MCF 10A (cell line): ENCODE measurements at regions not wholly inside any gene's neighbourhood (a gene's known extent, or its start where the extent isn't known, plus 50 kb on each side); places are given as distances from the start of the nearest gene placed in this dataset.

Source experiments
- BruUV-seq: library from RNA; stranded (reverse); fragments of 400-500 nt; replicated peaks from 2 replicates; lab custom pipeline; 2021; lab: Mats Ljungman, UMichigan
- CTCF ChIA-PET: fragments of 300-600 bp; sonication (Branson Sonifier 250); formaldehyde crosslinking; extraction: SDS; loops from one replicate; lab custom pipeline; 2021; ENCODE audit warnings: antibody characterized with exemption, inconsistent platforms; lab: Yijun Ruan, JAX
- POLR2A ChIA-PET: fragments of 300-600, 350-650 bp; sonication (Branson Sonifier 250); formaldehyde crosslinking; extraction: SDS; loops from one replicate; lab custom pipeline; 2020; ENCODE audit warnings: antibody characterized with exemption, inconsistent platforms; lab: Yijun Ruan, JAX
- DNase-seq: peaks from one replicate; pipeline ENCODE4 v3.0.0-alpha.2; 2018; ENCODE audit not compliant: unreplicated experiment
- H3K27ac Mint-ChIP-seq: one replicate; pipeline ENCODE4 v1.8.0; 2022; ENCODE audit warnings: mild to moderate bottlenecking, low read depth, mixed read lengths; ENCODE audit not compliant: unreplicated experiment
- H3K27me3 Mint-ChIP-seq: one replicate; pipeline ENCODE4 v1.8.0; 2022; ENCODE audit warnings: mixed read lengths; ENCODE audit not compliant: insufficient read depth, unreplicated experiment
- H3K36me3 Mint-ChIP-seq: one replicate; pipeline ENCODE4 v1.8.0; 2022; ENCODE audit warnings: mild to moderate bottlenecking, moderate library complexity, mixed read lengths; ENCODE audit not compliant: insufficient read depth, unreplicated experiment
- H3K4me1 Mint-ChIP-seq: one replicate; pipeline ENCODE4 v1.8.0; 2022; ENCODE audit warnings: mixed read lengths; ENCODE audit not compliant: insufficient read depth, unreplicated experiment
- H3K4me3 Mint-ChIP-seq: one replicate; pipeline ENCODE4 v1.8.0; 2022; ENCODE audit warnings: mild to moderate bottlenecking, moderate library complexity, mixed read lengths; ENCODE audit not compliant: unreplicated experiment
- H3K9me3 Mint-ChIP-seq: one replicate; pipeline ENCODE4 v1.8.0; 2022; ENCODE audit warnings: mixed read lengths; ENCODE audit not compliant: unreplicated experiment
- intact Hi-C: fragments of 100-400 bp; cut with micrococcal nuclease; formaldehyde crosslinking; loops from 2 replicates; pipeline ENCODE4 v1.14.1; 2022
- TF ChIP-seq, protein P1 (sequence below): fragments of 200-600 bp; IDR thresholded peaks from one replicate; pipeline ENCODE4 v1.8.0; 2022; ENCODE audit warnings: antibody characterized with exemption, mild to moderate bottlenecking; ENCODE audit not compliant: unreplicated experiment

DNA sequence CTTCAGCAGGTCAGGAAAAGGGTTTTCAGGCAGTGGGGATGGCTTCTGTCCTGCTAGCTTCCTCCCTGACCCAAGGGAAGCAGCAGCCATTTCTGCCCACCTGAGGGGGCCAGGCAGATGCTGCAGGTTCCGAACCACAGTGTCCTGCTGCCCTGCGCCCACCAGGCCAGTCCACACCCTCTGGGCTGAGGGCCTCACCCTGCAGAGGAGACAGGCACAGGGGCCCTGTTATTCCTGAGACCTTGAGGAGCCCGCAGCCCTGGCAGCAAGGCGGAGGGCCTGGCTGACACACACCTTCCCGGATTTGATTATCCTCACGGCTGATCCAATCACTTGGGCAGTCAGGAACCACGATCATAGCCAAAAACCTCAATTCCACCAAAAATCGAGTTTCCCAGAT lies 725.8 kb downstream of the BRD1 start:
- Mint-ChIP-seq H3K4me3 (no peak overlapping the region), H3K27ac (no peak overlapping the region), H3K9me3 (peaks cover 26% of the 10 kb centered on the region), H3K4me1 (no peaks in the 10 kb centered on the region), H3K27me3 (no peaks in the 10 kb centered on the region), H3K36me3 (no peaks in the 10 kb centered on the region)
- intact Hi-C loops, result no loop called here
- no TSS peak for BruUV-seq
- CTCF ChIA-PET, result no interaction called here
- DNase-seq, result no peak
- TF ChIP-seq, protein P1, sequence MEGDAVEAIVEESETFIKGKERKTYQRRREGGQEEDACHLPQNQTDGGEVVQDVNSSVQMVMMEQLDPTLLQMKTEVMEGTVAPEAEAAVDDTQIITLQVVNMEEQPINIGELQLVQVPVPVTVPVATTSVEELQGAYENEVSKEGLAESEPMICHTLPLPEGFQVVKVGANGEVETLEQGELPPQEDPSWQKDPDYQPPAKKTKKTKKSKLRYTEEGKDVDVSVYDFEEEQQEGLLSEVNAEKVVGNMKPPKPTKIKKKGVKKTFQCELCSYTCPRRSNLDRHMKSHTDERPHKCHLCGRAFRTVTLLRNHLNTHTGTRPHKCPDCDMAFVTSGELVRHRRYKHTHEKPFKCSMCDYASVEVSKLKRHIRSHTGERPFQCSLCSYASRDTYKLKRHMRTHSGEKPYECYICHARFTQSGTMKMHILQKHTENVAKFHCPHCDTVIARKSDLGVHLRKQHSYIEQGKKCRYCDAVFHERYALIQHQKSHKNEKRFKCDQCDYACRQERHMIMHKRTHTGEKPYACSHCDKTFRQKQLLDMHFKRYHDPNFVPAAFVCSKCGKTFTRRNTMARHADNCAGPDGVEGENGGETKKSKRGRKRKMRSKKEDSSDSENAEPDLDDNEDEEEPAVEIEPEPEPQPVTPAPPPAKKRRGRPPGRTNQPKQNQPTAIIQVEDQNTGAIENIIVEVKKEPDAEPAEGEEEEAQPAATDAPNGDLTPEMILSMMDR, result no peak
- POLR2A ChIA-PET, result no interaction called here

DNA sequence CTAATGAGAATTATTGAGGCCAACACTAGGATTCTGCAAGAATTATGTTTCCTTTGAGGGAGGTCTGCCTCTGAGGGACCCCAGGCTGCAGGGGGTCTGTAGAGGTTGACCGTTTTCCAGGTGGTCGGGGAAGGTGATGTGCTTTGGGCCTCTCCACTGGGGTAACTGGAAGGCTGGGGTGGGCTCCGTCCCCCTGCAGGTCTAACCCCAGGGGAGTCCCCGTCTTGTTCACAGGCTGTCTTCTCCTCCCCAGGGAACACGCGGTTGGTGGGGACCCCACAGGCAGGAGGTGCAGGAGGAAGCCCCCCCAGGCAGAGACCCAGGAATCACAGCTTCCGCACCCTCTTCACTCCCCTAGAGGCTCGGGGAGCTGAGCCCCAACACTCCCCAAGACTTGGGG lies 726.4 kb downstream of the BRD1 start:
- TF ChIP-seq, protein P1, result no peak
- POLR2A ChIA-PET, result interaction anchor here (0.7 kb wide), 1 partner anchor 773 kb away, joined by 4 read pairs; no protein-coding TSS in a partner anchor

DNA sequence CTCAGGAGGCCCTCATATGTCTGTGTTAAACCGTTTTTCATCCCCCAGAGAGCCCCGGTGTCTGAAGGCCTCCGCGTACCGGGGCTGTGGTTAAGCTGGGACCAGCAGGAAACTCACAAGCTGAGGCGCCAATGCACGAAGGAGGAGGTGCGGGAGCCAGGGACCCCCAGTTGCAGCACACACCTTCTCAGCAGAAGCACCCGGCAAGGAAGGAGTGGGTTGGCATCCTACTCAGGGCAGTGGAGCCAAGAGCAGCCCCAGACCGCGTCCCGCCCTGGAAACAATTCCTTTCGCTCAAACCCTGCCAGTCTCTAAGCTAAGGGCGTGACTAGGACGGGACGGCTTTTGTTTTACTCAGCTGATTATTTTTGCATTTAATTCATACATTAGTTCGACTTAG lies 726.9 kb downstream of the BRD1 start:
- H3K9me3 Mint-ChIP-seq, result peaks cover 32% of the 10 kb centered on the region
- H3K4me1 Mint-ChIP-seq, result no peaks in the 10 kb centered on the region
- DNase-seq, result no peak
- ChIA-PET CTCF (interaction anchor here (0.9 kb wide), 1 partner anchor 233 kb away, joined by 3 read pairs; no protein-coding TSS in a partner anchor), POLR2A (interaction anchor here (0.7 kb wide), 1 partner anchor 773 kb away, joined by 4 read pairs; no protein-coding TSS in a partner anchor)
- no TSS peak for BruUV-seq
- TF ChIP-seq, protein P1, result no peak
- H3K27ac Mint-ChIP-seq, result no peak overlapping the region
- H3K4me3 Mint-ChIP-seq, result no peak overlapping the region
- H3K36me3 Mint-ChIP-seq, result no peaks in the 10 kb centered on the region
- H3K27me3 Mint-ChIP-seq, result no peaks in the 10 kb centered on the region
- intact Hi-C loops, result no loop called here

More for the DNA sequence above, 726.4 kb downstream of the BRD1 start:
- BruUV-seq, result no TSS peak
- H3K4me3 Mint-ChIP-seq, result no peak overlapping the region
- no peak overlapping the region for H3K27ac Mint-ChIP-seq
- no peaks in the 10 kb centered on the region for H3K27me3 Mint-ChIP-seq
- intact Hi-C loops, result no loop called here
- no peak for DNase-seq
- H3K4me1 Mint-ChIP-seq, result no peaks in the 10 kb centered on the region
- H3K36me3 Mint-ChIP-seq, result no peaks in the 10 kb centered on the region
- H3K9me3 Mint-ChIP-seq, result peaks cover 28% of the 10 kb centered on the region
- CTCF ChIA-PET, result interaction anchor here (0.9 kb wide), 1 partner anchor 233 kb away, joined by 3 read pairs; no protein-coding TSS in a partner anchor

DNA sequence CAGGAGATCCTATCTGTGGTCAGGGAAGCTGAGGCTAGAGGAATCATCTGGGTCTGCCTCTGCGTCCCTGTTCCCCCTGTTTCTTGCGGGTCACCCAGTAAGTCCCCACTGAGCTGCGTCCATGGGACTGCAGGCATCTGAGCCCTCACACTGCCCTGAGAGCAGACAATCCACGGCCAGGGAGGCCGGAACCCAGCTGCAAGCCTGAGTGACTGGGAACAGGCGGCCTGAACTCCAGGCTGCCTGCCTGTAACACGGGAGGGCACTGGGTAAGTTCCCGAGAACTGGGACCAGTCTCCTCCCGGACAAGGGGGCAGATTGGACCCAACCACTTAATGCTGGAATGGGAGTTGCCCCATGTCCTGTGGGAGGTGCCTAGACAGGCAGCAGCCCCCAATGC lies 727.4 kb downstream of the BRD1 start:
- ChIA-PET CTCF (interaction anchor here (0.9 kb wide), 1 partner anchor 232 kb away, joined by 3 read pairs; no protein-coding TSS in a partner anchor), POLR2A (no interaction called here)
- BruUV-seq, result no TSS peak
- Mint-ChIP-seq H3K9me3 (peaks cover 34% of the 10 kb centered on the region), H3K4me3 (no peak overlapping the region), H3K4me1 (no peaks in the 10 kb centered on the region), H3K27ac (no peak overlapping the region), H3K36me3 (no peaks in the 10 kb centered on the region), H3K27me3 (no peaks in the 10 kb centered on the region)
- DNase-seq, result no peak
- intact Hi-C loops, result no loop called here
- TF ChIP-seq, protein P1, result no peak
